GM21576 (cell line): ENCODE measurements at regions not wholly inside any gene's neighbourhood (a gene's known extent, or its start where the extent isn't known, plus 50 kb on each side); places are given as distances from the start of the nearest gene placed in this dataset.

Source experiments
- ATAC-seq: cut with Tn5 transposase; IDR thresholded peaks from one replicate; pipeline ENCODE4 v1.9.1; 2021; ENCODE audit warnings: mild to moderate bottlenecking, moderate library complexity; ENCODE audit not compliant: unreplicated experiment

DNA sequence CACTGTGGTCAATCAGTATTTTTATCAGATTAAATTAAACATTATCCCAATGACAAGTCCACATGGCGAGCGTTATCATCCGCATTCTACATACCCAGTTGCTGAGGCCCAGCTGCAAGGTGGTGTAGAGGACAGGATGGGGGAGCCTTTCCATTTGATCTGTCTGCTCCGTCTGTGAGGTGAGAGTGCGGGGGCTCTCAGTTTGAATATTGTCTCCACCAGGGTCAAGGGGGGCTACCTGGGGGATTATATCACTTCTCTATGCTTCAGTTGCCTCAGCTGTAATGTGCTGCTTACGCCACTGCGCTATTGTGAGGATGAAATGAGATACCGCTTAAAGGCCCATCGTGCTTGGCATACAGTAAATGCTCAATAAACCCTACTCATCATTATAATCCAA, 1106.0 kb downstream of the BCL11B start:
- ATAC-seq, result no peak

DNA sequence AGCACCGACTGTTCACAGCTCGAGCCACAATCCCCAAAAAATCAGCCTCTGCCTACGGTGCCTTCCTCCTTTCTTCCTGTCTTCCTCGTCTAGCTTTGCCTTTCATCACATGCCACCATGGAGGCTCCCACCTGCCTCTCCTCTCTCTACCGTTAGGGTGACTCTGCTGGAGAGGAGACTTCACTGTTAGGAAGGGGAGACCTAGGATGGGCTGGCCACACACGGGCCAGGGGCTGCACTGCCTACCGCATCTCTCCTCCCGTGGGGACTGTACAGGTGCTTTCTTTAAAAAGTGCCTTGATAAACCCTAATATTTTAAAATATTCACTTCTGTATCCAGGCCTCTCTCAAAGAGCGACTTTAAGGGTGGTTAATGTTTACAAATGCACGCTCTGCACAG, 1104.7 kb downstream of the BCL11B start:
- ATAC-seq, result no peak

DNA sequence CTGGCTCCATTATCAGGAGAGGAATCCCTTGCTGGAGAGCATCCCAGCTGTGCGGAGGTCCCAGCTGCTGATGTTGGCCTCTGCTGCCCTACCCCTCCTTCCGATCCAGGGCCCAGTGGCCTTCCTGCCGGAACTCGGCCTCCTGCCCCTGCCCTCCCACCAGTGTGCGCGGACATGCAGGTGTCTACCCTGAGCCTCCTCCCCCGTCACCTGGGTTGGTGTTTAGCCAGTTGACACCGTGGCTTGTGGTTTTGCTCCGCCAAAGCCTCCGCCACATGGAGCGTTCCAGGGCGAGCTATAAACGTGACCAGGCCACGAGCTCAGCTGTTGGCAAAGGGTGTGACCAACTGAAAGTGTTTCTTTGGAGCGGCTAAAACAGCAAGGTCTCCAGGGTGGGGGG, 1104.3 kb downstream of the BCL11B start:
- no peak for ATAC-seq

GRCh38 chr14:98168211-98168985, 1103.6 kb downstream of the BCL11B start:
- no peak for ATAC-seq

GRCh38 chr14:98169170-98169587, 1102.8 kb downstream of the BCL11B start:
- no peak for ATAC-seq

DNA sequence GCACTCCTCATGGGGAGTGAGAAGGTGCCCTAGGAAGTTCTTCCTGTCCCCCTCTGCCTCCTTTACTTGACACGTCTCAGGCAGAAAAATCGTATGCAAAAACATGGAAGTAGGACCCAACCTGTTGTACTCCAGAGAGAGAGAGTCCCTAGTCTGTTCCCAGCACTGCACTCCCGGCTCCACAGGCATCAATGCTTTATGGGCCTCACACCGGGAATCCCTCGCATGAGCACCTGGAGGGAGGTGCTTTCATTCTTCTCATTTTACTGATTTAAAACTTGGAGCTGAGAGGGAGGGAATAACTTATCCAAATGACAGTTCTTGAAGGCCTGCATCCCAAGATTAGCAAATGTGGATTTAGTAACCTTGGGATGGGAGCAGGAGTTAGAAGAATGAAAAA, 1101.4 kb downstream of the BCL11B start:
- no peak for ATAC-seq

DNA sequence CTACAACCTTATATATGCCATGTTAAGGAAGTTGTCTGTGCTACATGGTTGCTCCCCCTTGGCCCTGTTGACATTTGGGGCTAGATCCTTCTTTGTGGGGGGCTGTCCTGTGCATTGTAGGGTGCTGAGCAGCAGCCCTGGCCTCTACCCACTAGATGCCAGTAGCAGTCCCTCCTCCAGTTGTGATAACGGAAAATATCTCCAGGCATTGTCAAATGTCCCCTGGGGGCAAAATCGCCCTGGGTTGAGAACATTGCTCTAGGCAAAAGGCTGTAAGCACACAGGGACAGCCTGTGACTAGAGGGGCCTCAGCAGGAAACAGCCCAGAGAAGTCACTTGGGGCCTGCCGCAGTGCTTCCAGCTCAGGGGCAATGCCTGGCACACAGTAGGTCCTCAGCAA, 1100.3 kb downstream of the BCL11B start:
- no peak for ATAC-seq

DNA sequence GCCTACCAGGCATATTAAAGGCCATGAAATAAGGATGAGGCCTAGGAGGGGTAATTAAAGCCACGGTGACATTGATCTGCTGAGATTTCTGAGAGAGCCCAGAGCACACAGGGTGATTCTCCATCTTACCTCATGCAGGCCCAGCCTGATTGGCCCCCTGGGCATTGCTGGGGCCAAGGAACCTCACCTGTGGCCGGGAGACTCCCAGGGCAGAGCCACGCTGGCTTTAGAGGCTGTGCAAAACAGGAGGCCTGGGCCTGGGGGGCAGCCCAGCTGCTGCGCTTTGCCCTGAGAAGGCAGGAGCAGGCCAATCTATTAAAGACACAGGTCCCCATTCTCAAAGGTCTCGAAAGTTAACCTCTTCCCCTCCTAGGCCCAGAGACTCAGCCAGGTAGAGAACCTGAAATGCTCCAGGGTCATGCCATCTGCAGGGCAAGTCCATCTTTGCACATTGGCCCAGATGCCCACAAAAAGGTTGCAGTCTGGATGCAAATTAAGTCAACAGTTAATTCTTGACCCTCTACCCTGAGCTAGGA, 1099.7 kb downstream of the BCL11B start:
- no peak for ATAC-seq

GRCh38 chr14:98173305-98173704, 1098.7 kb downstream of the BCL11B start:
- ATAC-seq, result no peak

- ATAC-seq, result no peak
These were observed 1098.0 kb downstream of the BCL11B start for GRCh38 chr14:98174041-98174440.

DNA sequence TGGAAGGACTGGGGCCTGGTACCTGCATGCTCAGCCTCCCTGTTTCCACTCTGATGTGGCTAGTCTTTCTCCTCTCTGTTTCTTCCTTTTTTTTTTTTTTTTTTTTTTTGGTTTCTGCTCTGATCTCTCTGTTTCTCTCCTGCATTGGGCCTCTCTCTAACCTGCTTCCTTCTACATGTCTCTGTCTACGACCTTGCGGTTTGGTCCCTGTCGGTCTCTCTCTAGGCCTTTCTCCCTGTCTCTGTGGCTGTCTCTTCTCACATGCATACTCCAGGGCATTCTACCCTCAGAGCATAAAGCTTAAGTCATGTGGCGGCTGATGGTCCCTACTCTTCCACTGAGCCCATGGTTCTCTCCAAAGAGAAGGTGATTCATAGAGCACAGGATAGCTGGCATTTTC, 1096.6 kb downstream of the BCL11B start:
- no peak for ATAC-seq

- no peak for ATAC-seq
These were observed 1096.1 kb downstream of the BCL11B start for GRCh38 chr14:98175881-98176280.

GRCh38 chr14:98176892-98177291, 1095.1 kb downstream of the BCL11B start:
- ATAC-seq, result no peak

GRCh38 chr14:98177551-98177950, 1094.4 kb downstream of the BCL11B start:
- no peak for ATAC-seq

GRCh38 chr14:98181241-98181640, 1090.8 kb downstream of the BCL11B start:
- no peak for ATAC-seq

GRCh38 chr14:98181768-98182167, 1090.2 kb downstream of the BCL11B start:
- no peak for ATAC-seq

DNA sequence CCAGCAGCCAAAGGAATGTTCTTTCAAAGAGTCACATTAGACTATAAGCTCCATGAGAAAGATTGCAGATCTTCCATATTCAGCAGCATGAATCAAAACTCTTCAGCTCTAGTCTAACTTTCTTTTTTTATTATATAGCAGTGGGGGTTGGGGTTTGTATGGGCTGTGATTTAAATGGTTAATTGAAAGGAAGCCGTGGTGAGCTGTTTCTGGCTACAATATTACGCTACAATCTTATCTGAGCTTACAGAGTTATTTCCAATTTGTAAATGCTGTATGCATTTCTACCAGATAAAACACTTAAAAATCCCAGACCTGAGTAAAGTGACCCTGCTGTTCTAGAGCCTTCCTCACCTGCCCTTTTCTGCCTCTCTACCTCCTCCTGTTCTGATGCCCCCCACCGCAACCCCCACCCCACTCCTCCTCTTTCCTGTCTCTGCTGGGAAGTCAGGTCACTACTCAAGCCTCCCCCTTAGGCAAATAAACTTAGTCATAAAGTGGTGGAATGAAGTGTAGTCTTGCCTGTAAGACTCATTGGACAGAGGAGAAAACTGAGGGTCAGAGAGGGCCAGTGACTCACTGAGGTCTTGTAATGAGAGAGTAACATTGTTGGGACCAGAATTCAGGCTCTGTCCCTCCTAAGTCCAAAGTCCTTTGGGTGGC, 1089.5 kb downstream of the BCL11B start:
- no peak for ATAC-seq

DNA sequence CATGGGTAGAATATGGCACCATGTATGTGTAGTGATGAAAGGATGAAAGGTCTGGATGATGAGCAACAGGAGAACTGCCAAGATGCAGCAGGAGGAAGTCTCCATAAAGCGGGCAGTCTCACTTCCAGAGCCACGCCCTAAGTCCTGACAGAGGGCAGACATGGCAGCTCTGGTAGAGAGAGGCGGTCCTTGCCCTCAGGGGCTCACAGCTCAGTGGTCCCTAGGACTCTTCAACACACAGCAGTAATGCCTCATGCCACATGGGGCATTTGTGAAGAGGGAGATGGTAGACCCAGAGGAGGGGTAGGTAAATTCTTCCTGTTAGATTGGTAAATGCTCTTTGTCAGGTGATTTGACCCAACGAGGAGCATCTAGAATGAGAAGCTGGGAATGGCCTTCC, 1088.4 kb downstream of the BCL11B start:
- no peak for ATAC-seq

DNA sequence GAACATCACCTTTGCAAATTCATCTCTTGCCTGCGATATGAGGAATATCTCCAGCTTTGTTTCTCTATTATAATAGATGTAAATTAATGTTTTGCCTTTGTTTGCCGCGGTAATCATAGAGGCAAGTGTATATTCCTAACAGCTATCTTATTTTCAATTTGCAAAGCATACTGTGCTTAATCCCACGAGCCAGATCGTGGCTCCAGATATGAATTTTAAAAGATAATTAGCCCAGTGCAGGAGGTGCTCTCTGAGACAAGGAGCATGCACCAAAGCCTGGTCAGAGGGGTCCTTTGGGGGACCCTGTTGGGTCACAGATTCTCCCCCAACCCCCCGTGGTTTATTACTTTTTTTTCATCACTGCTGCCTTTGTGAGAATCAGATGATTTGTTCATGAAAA, 1087.5 kb downstream of the BCL11B start:
- ATAC-seq, result no peak

DNA sequence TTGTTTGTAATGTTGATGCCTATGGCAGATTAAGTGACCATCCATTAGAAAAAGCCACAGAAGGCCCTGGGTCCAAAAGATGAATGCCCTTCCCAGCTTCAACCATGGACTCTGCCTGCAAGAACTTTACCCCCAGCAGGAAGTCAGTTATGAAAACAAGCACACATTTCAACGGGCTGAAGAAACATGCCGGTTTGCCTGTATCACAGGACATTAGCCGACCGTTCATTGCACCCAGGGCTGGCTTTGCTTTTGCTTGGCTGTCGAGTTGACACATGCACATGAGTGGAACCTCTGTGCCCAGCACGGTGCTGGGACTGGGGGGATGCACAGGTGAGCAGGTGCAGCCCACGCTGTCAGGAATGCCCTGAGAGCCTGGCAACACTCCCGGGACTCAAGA, 1087.0 kb downstream of the BCL11B start:
- no peak for ATAC-seq

GRCh38 chr14:98186140-98186539, 1085.9 kb downstream of the BCL11B start:
- no peak for ATAC-seq

- ATAC-seq, result no peak
These were observed 1084.7 kb downstream of the BCL11B start for GRCh38 chr14:98187281-98187680.
